ENCODE measurements at regions not wholly inside any gene's neighbourhood (a gene's known extent, or its start where the extent isn't known, plus 50 kb on each side); places are given as distances from the start of the nearest gene placed in this dataset.
A peak's percentile ranks its signal among the peaks of the same experiment; 100 is the strongest.

DNA sequence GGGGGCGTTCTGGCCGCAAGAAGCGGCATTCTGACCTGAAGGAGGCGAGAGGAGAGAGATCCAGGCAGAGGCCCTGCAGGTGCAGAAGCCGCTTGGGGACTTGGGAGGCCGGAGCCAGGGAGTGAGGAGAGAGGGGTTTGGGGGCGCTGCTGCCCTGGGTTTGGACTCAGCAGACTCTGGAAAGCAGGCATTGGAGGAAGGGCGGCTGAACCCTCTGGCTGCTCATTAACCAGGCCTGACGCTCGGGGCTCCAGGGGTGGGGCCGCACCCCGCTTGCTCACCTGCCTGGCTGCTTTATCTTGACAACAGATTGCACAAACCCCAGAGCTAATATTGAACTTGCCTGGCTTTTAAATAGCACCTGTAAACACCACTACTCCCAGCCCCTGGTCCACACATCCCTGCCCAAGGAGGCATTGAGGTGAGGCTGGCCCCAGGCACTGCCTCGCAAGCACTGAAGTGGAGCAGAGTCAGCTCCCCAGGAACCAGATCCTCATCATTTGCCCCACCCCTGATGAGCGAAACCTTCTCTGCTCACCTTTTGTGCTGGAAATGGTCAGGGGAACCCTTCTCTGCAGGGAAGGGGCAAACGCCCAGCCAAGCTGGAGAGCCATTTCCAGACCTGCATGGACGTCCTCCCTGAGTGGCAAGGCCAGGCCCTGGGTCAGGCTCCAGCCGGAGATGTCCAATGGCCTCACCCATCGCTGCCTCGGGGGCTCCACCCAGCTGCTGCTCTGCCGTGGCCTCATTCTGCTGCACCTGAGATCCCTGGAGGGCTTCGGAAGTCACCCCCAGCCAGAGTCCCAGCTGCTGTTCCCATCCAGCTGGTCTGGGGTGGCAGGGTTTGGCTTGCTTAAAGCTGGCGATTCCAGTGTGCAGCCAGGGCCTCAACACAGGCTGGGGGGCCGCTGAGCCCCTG lies 190.2 kb upstream of the GSE1 start (continued):
- TF ChIP-seq, protein P1, sequence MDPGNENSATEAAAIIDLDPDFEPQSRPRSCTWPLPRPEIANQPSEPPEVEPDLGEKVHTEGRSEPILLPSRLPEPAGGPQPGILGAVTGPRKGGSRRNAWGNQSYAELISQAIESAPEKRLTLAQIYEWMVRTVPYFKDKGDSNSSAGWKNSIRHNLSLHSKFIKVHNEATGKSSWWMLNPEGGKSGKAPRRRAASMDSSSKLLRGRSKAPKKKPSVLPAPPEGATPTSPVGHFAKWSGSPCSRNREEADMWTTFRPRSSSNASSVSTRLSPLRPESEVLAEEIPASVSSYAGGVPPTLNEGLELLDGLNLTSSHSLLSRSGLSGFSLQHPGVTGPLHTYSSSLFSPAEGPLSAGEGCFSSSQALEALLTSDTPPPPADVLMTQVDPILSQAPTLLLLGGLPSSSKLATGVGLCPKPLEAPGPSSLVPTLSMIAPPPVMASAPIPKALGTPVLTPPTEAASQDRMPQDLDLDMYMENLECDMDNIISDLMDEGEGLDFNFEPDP (CRISPR knock-in tag; conservative IDR thresholded peaks at IDR 0.05), result no peak
- TF ChIP-seq ZKSCAN5 (CRISPR knock-in tag; IDR thresholded peaks at IDR 0.05) (no peak), ZNF552 (CRISPR knock-in tag; IDR thresholded peaks at IDR 0.05; ENCODE audit: borderline replicate concordance) (0 out of 2 replicates have a peak, but pooled peaks have one; percentile 2), ATAD3A (CRISPR knock-in tag; IDR thresholded peaks at IDR 0.05) (no peak), PHF8 (CRISPR knock-in tag; IDR thresholded peaks at IDR 0.05) (no peak), ZNF431 (CRISPR knock-in tag; IDR thresholded peaks at IDR 0.05; ENCODE audit: borderline replicate concordance, low read depth) (peak; percentile 87; the same call in 1 of the 2 replicates), TBP (CRISPR knock-in tag; IDR thresholded peaks at IDR 0.05) (peak; percentile 24; the same call in 1 of the 2 replicates), MEIS1 (CRISPR knock-in tag; IDR thresholded peaks at IDR 0.05; ENCODE audit: borderline replicate concordance) (peak; percentile 91), ZFX (CRISPR knock-in tag; IDR thresholded peaks at IDR 0.05; ENCODE audit: low read depth) (peak; percentile 77; the same call in 1 of the 2 replicates), TRIM24 (CRISPR knock-in tag; IDR thresholded peaks at IDR 0.05) (no peak)
- TF ChIP-seq, protein P2, sequence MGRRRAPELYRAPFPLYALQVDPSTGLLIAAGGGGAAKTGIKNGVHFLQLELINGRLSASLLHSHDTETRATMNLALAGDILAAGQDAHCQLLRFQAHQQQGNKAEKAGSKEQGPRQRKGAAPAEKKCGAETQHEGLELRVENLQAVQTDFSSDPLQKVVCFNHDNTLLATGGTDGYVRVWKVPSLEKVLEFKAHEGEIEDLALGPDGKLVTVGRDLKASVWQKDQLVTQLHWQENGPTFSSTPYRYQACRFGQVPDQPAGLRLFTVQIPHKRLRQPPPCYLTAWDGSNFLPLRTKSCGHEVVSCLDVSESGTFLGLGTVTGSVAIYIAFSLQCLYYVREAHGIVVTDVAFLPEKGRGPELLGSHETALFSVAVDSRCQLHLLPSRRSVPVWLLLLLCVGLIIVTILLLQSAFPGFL (CRISPR knock-in tag; IDR thresholded peaks at IDR 0.05), result 0 out of 2 replicates have a peak, but pooled peaks have one; percentile 35
- TF ChIP-seq, protein P3, sequence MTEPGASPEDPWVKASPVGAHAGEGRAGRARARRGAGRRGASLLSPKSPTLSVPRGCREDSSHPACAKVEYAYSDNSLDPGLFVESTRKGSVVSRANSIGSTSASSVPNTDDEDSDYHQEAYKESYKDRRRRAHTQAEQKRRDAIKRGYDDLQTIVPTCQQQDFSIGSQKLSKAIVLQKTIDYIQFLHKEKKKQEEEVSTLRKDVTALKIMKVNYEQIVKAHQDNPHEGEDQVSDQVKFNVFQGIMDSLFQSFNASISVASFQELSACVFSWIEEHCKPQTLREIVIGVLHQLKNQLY (CRISPR knock-in tag; IDR thresholded peaks at IDR 0.05), result peak; percentile 82; the same call in 1 of the 2 replicates
- TF ChIP-seq, protein P4, sequence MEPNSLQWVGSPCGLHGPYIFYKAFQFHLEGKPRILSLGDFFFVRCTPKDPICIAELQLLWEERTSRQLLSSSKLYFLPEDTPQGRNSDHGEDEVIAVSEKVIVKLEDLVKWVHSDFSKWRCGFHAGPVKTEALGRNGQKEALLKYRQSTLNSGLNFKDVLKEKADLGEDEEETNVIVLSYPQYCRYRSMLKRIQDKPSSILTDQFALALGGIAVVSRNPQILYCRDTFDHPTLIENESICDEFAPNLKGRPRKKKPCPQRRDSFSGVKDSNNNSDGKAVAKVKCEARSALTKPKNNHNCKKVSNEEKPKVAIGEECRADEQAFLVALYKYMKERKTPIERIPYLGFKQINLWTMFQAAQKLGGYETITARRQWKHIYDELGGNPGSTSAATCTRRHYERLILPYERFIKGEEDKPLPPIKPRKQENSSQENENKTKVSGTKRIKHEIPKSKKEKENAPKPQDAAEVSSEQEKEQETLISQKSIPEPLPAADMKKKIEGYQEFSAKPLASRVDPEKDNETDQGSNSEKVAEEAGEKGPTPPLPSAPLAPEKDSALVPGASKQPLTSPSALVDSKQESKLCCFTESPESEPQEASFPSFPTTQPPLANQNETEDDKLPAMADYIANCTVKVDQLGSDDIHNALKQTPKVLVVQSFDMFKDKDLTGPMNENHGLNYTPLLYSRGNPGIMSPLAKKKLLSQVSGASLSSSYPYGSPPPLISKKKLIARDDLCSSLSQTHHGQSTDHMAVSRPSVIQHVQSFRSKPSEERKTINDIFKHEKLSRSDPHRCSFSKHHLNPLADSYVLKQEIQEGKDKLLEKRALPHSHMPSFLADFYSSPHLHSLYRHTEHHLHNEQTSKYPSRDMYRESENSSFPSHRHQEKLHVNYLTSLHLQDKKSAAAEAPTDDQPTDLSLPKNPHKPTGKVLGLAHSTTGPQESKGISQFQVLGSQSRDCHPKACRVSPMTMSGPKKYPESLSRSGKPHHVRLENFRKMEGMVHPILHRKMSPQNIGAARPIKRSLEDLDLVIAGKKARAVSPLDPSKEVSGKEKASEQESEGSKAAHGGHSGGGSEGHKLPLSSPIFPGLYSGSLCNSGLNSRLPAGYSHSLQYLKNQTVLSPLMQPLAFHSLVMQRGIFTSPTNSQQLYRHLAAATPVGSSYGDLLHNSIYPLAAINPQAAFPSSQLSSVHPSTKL (CRISPR knock-in tag; IDR thresholded peaks at IDR 0.05), result peak; percentile 97
- TF ChIP-seq, protein P5, sequence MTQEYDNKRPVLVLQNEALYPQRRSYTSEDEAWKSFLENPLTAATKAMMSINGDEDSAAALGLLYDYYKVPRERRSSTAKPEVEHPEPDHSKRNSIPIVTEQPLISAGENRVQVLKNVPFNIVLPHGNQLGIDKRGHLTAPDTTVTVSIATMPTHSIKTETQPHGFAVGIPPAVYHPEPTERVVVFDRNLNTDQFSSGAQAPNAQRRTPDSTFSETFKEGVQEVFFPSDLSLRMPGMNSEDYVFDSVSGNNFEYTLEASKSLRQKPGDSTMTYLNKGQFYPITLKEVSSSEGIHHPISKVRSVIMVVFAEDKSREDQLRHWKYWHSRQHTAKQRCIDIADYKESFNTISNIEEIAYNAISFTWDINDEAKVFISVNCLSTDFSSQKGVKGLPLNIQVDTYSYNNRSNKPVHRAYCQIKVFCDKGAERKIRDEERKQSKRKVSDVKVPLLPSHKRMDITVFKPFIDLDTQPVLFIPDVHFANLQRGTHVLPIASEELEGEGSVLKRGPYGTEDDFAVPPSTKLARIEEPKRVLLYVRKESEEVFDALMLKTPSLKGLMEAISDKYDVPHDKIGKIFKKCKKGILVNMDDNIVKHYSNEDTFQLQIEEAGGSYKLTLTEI (CRISPR knock-in tag; conservative IDR thresholded peaks at IDR 0.05), result no peak
- TF ChIP-seq, protein P6, sequence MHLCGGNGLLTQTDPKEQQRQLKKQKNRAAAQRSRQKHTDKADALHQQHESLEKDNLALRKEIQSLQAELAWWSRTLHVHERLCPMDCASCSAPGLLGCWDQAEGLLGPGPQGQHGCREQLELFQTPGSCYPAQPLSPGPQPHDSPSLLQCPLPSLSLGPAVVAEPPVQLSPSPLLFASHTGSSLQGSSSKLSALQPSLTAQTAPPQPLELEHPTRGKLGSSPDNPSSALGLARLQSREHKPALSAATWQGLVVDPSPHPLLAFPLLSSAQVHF (CRISPR knock-in tag; IDR thresholded peaks at IDR 0.05), result no peak
